Fibroblast of skin of right biceps (primary cell): ENCODE measurements at regions not wholly inside any gene's neighbourhood (a gene's known extent, or its start where the extent isn't known, plus 50 kb on each side); places are given as distances from the start of the nearest gene placed in this dataset.

Experiments
- DNase-seq: peaks from one replicate; pipeline ENCODE4 v3.0.0-alpha.2; 2013

- no peak for DNase-seq
Observed at GRCh38 chr5:128591598-128592455, 53.8 kb upstream of the FBN2 start.

DNA sequence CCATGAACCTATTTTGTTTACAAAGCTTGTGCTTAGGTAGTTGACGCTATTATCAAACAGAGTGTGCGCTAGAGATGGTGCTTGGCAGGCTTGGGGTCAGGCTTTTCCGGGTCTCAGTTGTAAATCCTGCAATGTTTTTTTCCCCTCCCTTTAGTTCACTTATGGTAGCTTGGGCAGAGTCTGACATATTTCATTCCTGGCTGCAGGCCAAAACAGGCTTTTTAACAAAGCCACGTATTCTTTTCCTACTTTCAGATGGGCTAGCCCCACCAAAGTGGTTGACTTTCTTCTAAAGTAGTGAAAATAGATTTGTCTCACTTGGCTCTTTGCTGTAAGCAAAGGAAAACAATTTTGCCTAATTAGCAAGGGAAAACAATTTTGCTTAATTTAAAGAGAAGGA lies 58.0 kb upstream of the FBN2 start:
- peak; percentile 50 for DNase-seq

GRCh38 chr5:128597156-128597555 lies 59.1 kb upstream of the FBN2 start:
- DNase-seq: no peak

GRCh38 chr5:128613128-128613527 lies 75.1 kb upstream of the FBN2 start:
- no peak for DNase-seq

DNA sequence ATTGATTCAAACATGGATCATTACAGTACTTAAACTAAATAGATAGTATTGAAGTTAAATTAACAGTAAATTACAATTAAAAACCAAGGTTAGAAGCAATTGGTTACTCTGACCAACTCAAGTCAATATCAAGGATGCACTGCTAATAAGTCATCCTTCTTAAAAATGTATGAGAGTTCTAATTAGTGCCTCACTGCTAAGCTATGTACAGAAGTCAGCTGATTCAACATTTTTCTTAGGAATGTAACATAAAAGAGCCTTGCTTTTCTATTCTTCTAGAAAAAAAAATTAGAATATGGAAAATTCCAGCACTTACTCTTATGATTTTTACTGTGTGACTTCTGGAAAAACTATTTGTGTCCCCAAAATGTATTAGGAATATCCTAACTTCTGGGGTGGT lies 75.7 kb upstream of the FBN2 start:
- DNase-seq: peak; percentile 66

- DNase-seq: no peak
Observed at GRCh38 chr5:128615578-128615977, 77.5 kb upstream of the FBN2 start.

DNA sequence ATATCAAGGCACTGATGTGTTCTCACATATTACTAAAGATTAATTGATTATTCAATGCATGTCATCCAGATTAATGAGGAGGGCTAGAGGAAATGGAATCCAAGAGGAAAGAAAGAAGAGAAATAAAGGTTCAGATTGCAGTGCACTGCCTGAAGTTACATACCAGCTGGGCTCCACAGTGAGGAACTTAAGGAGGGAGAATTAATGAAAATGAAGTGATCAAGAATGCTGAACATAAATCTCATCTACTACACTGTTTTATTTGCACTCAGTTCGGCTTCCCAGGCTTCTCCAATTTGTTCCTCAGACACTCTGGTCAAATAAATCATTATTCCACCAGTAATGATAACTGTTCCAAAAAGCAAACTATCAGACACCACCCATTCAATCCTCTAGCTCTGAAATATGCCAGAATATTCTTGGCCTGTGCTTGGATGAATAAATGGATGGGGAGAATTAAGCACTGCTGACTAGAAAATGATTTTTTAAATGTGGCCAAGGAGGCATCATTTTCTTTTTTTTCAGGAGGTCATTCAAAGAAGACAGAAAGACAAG lies 88.6 kb upstream of the FBN2 start:
- no peak for DNase-seq

GRCh38 chr5:128627939-128628338 lies 89.9 kb upstream of the FBN2 start:
- no peak for DNase-seq

DNA sequence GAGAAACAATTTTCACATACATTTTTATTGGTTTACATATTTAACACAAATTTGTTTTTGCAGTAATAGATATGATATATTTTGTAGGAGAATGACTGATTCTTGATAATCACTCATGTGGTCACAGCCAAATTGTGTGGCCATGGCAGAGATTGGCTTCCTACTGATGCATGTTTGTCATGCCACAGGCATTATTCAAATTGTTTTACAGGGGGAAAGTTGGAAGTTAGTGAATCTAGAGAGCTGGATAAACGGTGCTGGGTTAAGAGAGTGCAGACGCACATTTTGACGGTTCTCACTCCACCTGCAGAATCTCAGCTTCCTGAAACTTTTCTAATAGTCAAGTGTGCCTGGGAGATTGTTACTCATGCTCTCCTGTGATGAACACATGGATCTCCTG lies 91.1 kb upstream of the FBN2 start:
- DNase-seq: peak; percentile 43

DNA sequence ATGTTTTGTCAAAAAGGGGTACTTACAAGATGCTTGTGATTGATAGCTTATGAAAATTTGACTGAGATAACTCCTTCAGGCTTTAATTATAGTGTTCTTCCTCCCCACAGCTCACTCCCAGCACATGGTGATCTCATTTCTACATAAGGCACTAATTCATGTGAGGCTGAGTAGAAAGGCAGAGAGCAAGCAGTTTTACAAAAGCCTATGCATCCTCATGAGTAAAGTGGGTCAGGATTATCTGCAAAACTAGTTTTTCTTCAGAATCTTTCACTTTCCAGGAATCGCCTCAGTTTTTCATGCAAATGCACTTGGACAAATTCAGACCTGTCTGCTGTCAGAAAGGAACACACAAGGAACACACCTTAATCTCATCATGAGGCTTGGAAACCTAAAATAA lies 92.1 kb upstream of the FBN2 start:
- DNase-seq: no peak

GRCh38 chr5:128631771-128632170 lies 93.7 kb upstream of the FBN2 start:
- DNase-seq: no peak

DNA sequence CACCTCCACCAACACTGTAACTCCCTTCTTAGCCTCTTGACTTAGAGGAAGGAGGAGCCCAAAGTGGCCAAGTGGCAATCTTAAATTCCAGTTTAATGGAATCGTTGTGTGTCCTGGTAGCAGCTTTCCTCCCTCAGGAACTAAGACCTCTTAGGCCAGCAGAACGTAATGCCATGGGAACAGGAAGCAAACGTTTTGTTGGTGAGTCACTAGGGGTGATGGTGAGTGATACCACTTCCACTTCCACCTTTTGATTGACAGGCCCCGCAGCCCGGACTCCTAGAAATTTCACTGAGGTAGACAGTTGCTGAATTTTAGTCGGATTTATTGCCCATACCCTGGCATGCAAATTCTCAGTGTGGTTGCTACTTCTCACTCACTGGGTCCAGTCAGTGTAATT lies 94.2 kb upstream of the FBN2 start:
- DNase-seq: peak; percentile 63

DNA sequence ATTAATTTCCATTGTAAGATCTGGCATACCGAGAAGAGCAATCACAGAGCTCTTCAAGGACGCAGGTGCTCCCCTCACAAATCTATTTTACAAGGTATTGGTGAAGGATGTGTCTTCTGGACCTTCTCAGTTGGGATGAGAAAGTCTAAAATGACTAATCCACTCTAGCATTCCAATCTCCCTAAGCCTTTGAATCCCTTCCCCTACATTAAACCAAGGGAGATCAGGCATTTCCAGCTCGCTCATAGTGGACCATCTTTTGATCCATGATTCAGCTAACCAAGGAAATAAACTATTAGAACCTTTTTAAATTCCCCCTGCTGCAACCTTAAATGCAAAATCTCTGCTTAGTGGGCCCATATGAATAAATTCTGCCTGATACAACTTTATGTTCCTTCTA lies 95.9 kb upstream of the FBN2 start:
- peak; percentile 31 for DNase-seq

- DNase-seq: no peak
Observed at GRCh38 chr5:128635379-128635778, 97.3 kb upstream of the FBN2 start.

DNA sequence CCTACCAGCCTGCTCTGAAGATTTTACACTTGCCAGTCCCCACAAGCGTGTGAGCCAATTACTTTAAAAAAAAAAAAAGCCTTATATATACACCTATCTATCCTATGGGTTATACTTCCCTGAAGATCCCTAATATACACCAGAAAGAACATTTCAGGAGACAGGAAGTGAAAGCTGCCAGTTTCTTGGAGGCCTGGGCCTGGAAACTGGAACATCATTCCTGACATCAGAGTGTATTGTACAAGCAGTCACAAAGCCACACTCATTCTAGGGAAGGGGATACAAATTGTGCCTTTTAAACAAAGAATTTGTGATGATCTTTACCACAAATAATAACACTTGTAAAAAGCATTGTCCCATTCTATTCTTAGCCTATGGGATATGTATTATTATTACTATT lies 98.3 kb upstream of the FBN2 start:
- peak; percentile 49 for DNase-seq

- peak; percentile 96 for DNase-seq
Observed at GRCh38 chr5:128637031-128637430, 99.0 kb upstream of the FBN2 start.

DNA sequence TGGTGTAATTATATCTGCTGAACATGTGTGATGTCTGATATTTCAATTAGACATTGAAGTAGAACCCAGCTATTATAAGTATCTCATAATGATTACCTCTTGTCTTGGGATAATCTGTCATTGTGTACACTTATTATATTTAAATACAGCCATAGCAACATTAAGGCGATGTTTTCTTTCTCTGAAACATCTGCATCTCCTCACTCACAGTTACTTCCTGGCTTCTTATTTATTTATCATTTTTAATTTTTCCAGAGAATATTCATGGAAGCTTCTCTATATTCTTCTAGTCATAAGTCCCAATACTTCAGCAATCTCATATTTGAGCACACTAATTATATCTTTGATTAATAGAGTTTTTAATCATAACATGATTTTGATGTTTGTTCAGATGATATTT lies 103.8 kb upstream of the FBN2 start:
- no peak for DNase-seq

DNA sequence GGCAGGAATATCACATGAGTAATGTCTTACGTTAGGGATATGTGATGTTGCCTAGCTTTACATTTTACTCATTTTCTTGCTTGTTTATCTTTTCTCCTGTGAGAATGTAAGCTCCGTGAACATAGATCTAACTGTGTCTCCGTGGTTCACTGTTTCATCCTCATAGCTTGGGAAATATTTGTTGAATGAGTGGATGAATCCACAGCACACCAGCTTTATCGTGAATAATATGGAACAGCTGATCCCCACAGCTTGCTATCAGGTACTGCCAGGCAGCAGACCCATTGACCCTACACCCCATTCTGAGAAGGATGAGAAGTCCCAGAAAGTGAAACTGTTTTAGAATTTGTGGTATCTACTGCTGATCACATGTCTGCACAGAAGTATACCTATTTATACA lies 106.8 kb upstream of the FBN2 start:
- peak; percentile 91 for DNase-seq

DNA sequence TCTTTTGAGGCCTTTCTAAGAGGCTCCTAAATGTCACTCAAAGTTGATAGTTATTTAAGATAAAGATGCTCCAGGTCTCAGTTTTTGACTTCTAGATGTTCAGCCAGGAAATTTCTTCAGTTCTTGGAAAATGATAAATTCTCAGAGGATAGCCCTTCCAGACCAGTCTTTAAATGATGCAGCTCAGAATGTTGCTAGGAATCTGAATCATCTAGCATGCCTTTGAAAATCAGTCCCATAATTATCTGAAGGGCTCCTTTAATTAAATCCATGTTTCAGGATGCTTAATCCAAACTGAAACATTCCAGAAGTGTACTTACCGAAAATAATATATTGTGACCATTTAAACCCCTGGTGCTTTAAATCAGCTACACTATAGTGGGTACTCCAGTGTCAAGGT lies 107.5 kb upstream of the FBN2 start:
- peak; percentile 80 for DNase-seq

DNA sequence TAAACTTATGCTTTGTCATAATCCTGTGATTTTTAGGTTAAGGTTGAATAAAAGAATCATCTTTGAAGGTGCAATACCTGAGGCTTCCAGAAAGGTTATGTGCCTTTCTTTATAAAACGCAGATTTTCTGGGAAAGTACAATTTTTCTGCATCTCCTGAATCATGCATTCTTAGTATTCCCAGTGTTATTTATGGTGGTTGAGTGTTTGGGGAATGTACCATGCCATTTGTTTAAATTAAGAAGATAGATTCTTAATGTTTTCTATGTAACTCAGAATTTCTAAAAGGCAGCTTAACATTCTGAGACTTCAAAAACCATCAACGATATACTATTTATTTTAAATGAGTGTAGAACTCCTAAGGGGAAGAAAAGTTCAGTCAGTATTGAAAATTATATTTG lies 108.1 kb upstream of the FBN2 start:
- peak; percentile 53 for DNase-seq

DNA sequence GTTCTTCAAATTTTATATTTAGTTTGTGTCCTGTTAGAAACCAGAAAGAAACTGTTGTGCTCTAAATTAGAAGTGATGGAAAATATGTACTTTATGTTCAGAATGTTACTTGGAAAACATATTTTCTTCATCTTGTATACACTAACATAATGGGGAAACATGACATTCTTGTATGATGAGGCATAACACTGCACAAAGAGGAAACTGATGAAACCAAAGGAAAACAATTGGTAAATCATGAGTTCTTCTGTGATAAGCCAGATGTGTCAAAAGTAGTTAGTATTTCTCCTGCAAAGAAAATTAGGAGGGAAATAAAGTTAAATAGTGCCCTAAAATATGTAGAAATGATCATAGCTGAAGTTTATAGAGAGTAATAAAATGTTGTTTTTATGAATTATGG lies 111.1 kb upstream of the FBN2 start:
- DNase-seq: peak; percentile 70

GRCh38 chr5:128662997-128663396 lies 125.0 kb upstream of the FBN2 start:
- DNase-seq: no peak

- no peak for DNase-seq
Observed at GRCh38 chr5:128665747-128666355, 127.8 kb upstream of the FBN2 start.

DNA sequence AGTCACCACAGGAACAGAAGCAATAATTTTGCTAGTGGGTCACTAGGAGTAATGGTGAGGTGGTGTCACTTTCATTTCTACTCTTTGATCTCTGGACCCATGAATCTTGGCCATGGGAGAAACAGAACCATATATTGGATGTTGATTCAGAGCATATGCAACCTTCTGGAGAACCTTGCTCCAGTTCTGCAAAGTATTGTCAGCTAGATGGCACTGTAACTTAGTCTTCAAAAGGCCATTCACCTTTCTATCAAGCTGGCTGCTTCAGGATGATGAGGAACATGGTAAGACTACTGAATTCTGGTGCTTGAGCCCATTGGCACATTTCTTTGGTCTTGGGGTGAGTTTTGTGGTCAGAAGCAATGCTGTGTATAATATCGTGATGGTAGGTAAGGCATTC lies 129.1 kb upstream of the FBN2 start:
- no peak for DNase-seq
